Effector memory CD8-positive, alpha-beta T cell (primary cell): ENCODE measurements at regions not wholly inside any gene's neighbourhood (a gene's known extent, or its start where the extent isn't known, plus 50 kb on each side); places are given as distances from the start of the nearest gene placed in this dataset.
"Not testable (repeated sequence)": the region's sequence is repeated elsewhere in the genome, so short reads cannot be mapped to it uniquely, and the experiment has no call there.

ENCODE experiments used
- ATAC-seq: fragments of 150-1000 bp; cut with Tn5 transposase; replicated peaks from 2 replicates; pipeline ENCODE4 v1.10.0; 2021; ENCODE audit warnings: mild to moderate bottlenecking, moderate library complexity
- DNase-seq, 3 experiments: peaks; one replicate each; pipeline ENCODE4 v3.0.0; 2021
- H3K27ac Mint-ChIP-seq, 2 donors: one replicate each; pipeline ENCODE4 v1.8.0; 2022; ENCODE audit warnings: mild to moderate bottlenecking in 2 of 2, mixed read lengths in 2 of 2, moderate library complexity in 2 of 2
- H3K27me3 Mint-ChIP-seq, 2 donors: one replicate each; pipeline ENCODE4 v1.8.0; 2022; ENCODE audit warnings: mixed read lengths in 2 of 2
- H3K36me3 Mint-ChIP-seq: one replicate; pipeline ENCODE4 v1.8.0; 2022; ENCODE audit warnings: mild to moderate bottlenecking, moderate library complexity, mixed read lengths; ENCODE audit not compliant: insufficient read depth
- H3K4me1 Mint-ChIP-seq, 2 donors: one replicate each; pipeline ENCODE4 v1.8.0; 2022; ENCODE audit warnings: low read depth in 2 of 2, mixed read lengths in 2 of 2
- H3K4me3 Mint-ChIP-seq, 2 donors: one replicate each; pipeline ENCODE4 v1.8.0; 2022; ENCODE audit warnings: mild to moderate bottlenecking in 2 of 2, mixed read lengths in 2 of 2, moderate library complexity in 2 of 2
- H3K9me3 Mint-ChIP-seq, 2 donors: one replicate each; pipeline ENCODE4 v1.8.0; 2022; ENCODE audit warnings: mixed read lengths in 2 of 2

DNA sequence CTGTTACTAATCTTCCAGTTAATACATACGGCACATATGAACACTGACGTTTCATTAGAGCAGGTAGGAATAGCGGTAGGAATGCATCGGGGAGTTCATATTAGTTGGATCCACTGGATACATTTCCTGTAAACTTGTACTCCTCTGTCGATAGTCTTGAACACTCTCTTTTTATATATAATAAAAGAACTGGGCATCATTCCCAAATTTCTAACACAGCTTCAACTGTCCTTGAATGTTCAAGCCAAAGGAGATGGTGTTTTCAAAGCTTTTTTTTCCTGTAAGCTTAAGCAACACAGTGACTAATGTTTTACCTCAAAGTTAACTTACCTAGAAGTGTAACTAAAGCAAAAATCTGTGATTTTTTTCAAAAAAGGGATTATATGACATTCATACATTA lies 195.3 kb downstream of the UTRN start:
- Mint-ChIP-seq H3K36me3 (peaks cover 79% of the 10 kb centered on the region), H3K9me3 (no peaks in the 10 kb centered on the region)

DNA sequence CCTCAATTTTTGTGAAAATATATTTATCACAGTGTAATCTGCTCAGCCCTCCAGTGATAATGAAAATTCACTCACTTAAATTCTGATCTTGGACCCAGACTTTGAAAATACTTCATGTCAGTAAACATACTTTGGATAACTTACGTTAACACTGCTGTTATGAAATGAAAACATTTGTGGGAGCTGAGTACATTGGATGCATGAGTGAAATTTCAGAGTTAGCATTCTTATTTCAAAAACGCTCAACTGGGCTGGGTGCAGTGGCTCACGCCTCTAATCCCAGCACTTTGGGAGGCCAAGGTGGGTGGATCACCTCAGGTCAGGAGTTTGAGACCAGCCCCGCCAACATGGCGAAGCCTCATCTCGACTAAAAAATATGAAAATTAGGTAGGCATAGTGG lies 196.4 kb downstream of the UTRN start:
- peak overlapping the region; percentile 62 to 79 for H3K27ac Mint-ChIP-seq
- peaks cover 79% of the 10 kb centered on the region for H3K36me3 Mint-ChIP-seq
- H3K4me3 Mint-ChIP-seq, result no peak overlapping the region

More for the DNA sequence above, 195.3 kb downstream of the UTRN start:
- no peak for DNase-seq
- Mint-ChIP-seq H3K4me3 (no peak overlapping the region), H3K4me1 (peaks cover 6 to 31% of the 10 kb centered on the region in 2 donors), H3K27ac (no peak overlapping the region), H3K27me3 (no peaks in the 10 kb centered on the region)
- ATAC-seq, result no peak

DNA sequence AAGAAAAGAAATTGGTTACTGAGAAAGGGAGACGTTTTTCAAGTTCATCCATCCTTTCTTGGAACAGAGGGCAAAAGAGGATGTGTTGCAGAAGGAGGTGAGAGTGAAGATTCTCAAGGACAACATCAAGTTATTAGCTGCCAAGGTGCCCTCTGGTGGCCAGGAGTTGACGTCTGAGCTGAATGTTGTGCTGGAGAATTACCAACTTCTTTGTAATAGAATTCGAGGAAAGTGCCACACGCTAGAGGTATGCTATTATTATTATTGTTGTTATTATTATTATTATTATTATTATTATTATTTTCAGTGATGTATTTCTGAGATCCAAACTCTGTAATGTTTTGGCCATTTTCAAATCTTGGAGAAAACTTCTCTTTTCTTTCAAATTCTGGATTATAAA lies 197.0 kb downstream of the UTRN start:
- H3K4me1 Mint-ChIP-seq, result peaks cover 6 to 24% of the 10 kb centered on the region in 2 donors

More for the DNA sequence above, 196.4 kb downstream of the UTRN start:
- Mint-ChIP-seq H3K27me3 (no peaks in the 10 kb centered on the region), H3K9me3 (no peaks in the 10 kb centered on the region), H3K4me1 (peaks cover 6 to 26% of the 10 kb centered on the region in 2 donors)
- DNase-seq, result no peak
- peak; percentile 21 for ATAC-seq

DNA sequence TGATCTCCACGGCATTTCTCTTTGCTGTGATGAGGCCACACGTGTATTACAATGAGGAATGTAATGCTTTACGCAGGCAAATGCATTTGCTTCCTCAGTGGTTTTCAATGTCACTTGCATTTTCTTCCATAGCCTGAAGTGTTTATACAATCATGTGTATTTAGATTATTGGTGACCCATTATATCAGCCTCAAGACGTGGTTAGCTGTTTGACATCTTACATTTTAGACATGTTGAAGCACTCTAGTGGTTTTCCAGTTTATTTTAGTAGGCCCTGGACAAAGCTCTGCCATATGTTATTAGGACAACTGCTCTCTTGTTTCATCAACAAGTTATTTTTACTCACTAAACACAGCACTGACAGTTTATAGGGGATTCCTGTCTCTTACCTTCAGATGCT lies 200.4 kb downstream of the UTRN start:
- peak overlapping the region in 1 of 2 donors; percentile 44 for H3K27ac Mint-ChIP-seq
- ATAC-seq (no peak), DNase-seq (no peak)
- H3K4me1 Mint-ChIP-seq, result peaks cover 6 to 18% of the 10 kb centered on the region in 2 donors
- H3K27me3 Mint-ChIP-seq, result no peaks in the 10 kb centered on the region
- no peak overlapping the region for H3K4me3 Mint-ChIP-seq
- H3K36me3 Mint-ChIP-seq, result peaks cover 77% of the 10 kb centered on the region
- no peaks in the 10 kb centered on the region for H3K9me3 Mint-ChIP-seq

More for the DNA sequence above, 197.0 kb downstream of the UTRN start:
- Mint-ChIP-seq H3K9me3 (no peaks in the 10 kb centered on the region), H3K4me3 (no peak overlapping the region), H3K27me3 (no peaks in the 10 kb centered on the region), H3K36me3 (peaks cover 78% of the 10 kb centered on the region), H3K27ac (peak overlapping the region; percentile 62 to 79)
- ATAC-seq, result peak; percentile 84
- peak; percentile 54 to 68 (median 58) for DNase-seq

DNA sequence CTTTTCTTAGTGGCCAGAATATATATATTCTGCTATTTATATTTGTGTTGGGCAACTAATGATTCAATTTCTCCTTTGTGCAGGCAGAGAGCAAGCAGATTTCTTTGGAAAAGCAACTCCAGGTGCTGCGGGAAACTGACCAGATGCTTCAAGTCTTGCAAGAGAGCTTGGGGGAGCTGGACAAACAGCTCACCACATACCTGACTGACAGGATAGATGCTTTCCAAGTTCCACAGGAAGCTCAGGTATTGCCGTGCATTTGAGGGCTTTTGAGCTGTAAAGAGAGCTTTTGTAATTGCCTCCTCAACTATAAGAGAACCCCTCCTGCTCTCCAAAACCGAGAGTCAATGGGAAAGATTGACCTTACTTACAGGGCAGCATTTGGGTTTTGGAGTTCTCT lies 203.5 kb downstream of the UTRN start:
- Mint-ChIP-seq H3K27me3 (no peaks in the 10 kb centered on the region), H3K36me3 (peaks cover 87% of the 10 kb centered on the region)

DNA sequence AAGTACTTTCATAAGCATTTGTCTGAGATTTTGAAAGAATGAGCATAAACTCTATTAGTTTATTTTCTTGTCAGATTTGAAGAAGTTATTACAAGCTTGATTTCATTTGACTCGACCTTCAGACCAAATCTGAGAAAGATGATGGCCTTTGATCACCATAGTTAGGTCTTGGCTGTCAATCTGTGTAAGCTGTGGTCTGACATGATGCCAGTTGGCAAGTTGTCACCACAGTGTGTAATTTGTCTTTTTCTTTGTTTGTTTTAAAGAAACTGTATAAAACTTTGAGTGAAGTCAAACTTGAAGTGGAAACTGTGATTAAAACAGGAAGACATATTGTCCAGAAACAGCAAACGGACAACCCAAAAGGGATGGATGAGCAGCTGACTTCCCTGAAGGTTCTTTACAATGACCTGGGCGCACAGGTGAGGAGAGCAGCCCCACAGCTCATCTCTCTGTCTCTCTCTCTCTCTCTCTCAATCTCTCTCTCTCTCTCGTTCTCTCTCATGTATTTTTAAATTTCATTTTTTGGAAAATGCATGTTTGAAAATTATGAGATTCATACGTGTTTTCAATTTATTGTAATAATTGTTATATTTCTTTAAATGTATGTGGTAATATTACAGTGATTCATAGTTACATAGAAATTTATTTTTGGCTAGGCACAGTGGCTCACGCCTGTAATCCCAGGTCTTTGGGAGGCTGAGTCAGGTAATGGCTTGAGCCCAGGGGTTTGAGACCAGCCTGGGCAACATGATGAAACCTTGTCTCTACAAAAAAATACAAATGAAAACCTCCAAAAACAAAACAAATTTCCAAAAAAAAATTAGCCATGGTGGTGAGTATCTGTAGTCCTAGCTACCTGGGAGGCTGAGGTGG lies 208.1 kb downstream of the UTRN start:
- Mint-ChIP-seq H3K27ac (peak overlapping the region in 1 of 2 donors; percentile 65), H3K27me3 (no peaks in the 10 kb centered on the region), H3K36me3 (peaks cover 70% of the 10 kb centered on the region), H3K4me1 (peaks cover 10 to 12% of the 10 kb centered on the region in 2 donors), H3K9me3 (no peaks in the 10 kb centered on the region), H3K4me3 (no peak overlapping the region)
- ATAC-seq (no peak), DNase-seq (no peak)

More for the DNA sequence above, 203.5 kb downstream of the UTRN start:
- Mint-ChIP-seq H3K4me3 (no peak overlapping the region), H3K27ac (no peak overlapping the region), H3K9me3 (no peaks in the 10 kb centered on the region), H3K4me1 (peaks cover 0 to 4% of the 10 kb centered on the region in 2 donors)
- ATAC-seq (no peak), DNase-seq (no peak)

DNA sequence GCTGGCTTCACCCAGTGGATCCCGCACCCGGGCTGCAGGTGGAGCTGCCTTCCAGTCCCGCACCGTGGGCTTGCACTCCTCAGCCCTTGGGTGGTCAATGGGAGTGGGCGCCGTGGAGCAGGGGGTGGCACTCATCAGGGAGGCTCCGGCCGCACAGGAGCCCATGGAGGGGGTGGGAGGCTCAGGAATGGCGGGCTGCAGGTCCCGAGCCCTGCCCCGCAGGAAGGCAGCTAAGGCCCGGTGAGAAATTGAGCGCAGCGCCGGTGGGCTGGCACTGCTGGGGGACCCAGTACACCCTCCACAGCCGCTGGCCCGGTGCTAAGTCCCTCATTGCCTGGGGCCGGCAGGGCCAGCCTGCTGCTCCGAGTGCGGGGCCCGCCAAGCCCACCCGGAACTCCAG lies 209.9 kb downstream of the UTRN start:
- not testable (repeated sequence) for H3K4me3 Mint-ChIP-seq, H3K27me3 Mint-ChIP-seq, H3K27ac Mint-ChIP-seq, H3K9me3 Mint-ChIP-seq, ATAC-seq, DNase-seq
- peaks cover 70% of the 10 kb centered on the region for H3K36me3 Mint-ChIP-seq
- peaks cover 15 to 18% of the 10 kb centered on the region in 2 donors for H3K4me1 Mint-ChIP-seq

DNA sequence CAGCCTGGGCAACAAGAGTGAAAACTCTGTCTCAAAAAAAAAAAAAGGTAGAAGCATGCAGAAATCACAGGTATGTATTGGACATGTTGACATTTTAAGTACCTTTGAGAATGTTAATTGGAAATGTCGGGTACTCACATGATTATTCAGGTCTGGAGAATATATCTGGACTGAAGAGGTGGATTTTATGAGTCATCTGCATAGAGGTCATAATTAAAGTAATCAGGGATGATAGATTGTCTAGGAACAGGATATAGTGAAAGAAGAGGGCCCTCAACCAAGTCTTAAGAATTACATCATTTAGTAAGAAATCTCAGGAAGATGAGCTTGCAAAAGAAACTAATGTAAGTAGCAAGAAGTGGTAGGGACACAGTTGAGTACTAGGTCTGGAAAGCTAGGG lies 212.5 kb downstream of the UTRN start:
- no peak overlapping the region for H3K4me3 Mint-ChIP-seq
- H3K9me3 Mint-ChIP-seq, result no peaks in the 10 kb centered on the region
- ATAC-seq (no peak), DNase-seq (no peak)
- H3K36me3 Mint-ChIP-seq, result peaks cover 61% of the 10 kb centered on the region
- H3K27me3 Mint-ChIP-seq, result no peaks in the 10 kb centered on the region
- peak overlapping the region; percentile 11 to 22 for H3K27ac Mint-ChIP-seq
- H3K4me1 Mint-ChIP-seq, result peaks cover 19 to 31% of the 10 kb centered on the region in 2 donors

DNA sequence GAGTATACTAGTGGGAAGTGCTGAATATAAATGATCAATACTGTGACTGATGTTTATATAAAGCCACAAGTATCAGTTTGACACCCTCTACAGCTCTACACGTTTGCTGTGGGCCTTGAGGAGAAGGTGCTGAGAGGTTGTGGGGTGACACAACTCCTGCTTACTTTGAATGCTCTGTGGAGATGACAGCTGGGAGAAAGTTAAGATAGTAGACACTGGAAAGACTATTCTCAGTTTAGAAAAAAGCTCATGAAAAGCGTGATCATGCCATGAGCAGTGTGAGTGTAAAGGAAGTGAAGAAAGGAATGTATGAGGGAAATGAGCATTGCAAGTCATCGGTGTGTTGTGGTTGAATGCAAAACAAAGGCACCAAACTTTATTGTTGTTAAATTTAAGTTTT lies 215.8 kb downstream of the UTRN start:
- DNase-seq (no peak), ATAC-seq (peak; percentile 41)
- Mint-ChIP-seq H3K27me3 (no peaks in the 10 kb centered on the region), H3K4me1 (peaks cover 38 to 64% of the 10 kb centered on the region in 2 donors), H3K9me3 (peaks cover 7 to 11% of the 10 kb centered on the region in 2 donors), H3K4me3 (peak overlapping the region in 1 of 2 donors; percentile 4), H3K27ac (no peak overlapping the region), H3K36me3 (peaks cover 46% of the 10 kb centered on the region)

DNA sequence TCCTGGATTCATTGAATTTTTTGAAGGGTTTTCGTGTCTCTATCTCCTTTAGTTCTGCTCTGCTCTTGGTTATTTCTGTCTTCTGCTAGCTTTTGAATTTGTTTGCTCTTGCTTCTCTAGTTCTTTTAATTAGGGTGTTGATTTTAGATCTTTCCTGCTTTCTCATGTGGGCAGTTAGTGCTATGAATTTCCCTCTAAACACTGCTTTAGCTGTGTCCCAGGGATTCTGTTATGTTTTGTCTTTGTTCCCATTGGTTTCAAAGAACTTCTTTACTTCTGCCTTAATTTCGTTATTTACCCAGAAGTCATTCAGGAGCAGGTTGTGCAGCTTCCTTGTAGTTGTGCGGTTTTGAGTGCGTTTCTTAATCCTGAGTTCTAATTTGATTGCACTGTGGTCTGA lies 220.1 kb downstream of the UTRN start:
- ATAC-seq, result not testable (repeated sequence)
- peaks cover 35 to 67% of the 10 kb centered on the region in 2 donors for H3K4me1 Mint-ChIP-seq
- H3K4me3 Mint-ChIP-seq, result peak overlapping the region in 1 of 2 donors; percentile 11

DNA sequence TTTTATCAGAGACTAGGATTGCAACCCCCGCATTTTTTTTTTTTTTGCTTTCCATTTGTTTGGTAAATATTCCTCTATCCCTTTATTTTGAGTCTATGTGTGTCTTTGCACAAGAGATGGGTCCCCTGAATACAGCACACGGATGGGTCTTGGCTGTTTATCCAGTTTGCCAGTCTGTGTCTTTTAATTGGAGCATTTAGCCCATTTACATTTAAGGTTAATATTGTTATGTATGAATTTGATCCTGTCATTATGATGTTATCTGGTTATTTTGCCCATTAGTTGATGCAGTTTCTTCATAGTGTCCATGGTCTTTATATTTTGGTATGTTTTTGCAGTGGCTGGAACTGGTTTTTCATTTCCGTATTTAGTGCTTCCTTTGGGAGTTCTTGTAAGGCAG lies 220.9 kb downstream of the UTRN start:
- DNase-seq, H3K4me3 Mint-ChIP-seq, H3K27ac Mint-ChIP-seq, H3K27me3 Mint-ChIP-seq, ATAC-seq: not testable (repeated sequence)
- peaks cover 31 to 59% of the 10 kb centered on the region in 2 donors for H3K4me1 Mint-ChIP-seq
- H3K36me3 Mint-ChIP-seq, result peaks cover 32% of the 10 kb centered on the region
- peaks cover 7 to 15% of the 10 kb centered on the region in 2 donors for H3K9me3 Mint-ChIP-seq

More for the DNA sequence above, 220.1 kb downstream of the UTRN start:
- not testable (repeated sequence) for H3K27ac Mint-ChIP-seq, DNase-seq, H3K27me3 Mint-ChIP-seq
- peaks cover 32% of the 10 kb centered on the region for H3K36me3 Mint-ChIP-seq
- H3K9me3 Mint-ChIP-seq, result peaks cover 7 to 15% of the 10 kb centered on the region in 2 donors

DNA sequence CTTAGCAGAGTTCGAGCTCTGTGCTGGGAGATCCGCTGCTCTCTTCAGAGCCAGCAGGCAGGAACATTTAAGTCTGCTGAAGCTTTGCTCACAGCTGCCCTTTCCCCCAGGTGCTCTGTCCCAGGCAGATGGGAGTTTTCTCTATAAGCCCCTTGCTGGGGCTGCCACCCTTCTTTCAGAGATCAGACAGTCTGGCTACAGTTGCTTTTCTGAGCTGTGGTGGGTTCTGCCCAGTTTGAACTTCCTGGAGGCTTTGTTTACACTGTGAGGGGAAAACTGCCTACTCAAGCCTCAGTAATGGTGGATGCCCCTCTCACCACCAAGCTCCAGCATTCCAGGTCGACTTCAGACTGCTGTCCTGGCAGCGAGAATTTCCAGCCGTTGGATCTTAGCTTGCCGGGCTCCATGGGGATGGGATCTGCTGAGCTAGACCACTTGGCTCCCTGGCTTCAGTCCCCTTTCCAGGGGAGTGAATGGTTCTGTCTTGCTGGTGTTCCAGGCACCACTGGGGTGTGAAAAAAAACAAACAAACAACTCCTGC lies 222.7 kb downstream of the UTRN start:
- H3K4me3 Mint-ChIP-seq, H3K27ac Mint-ChIP-seq, DNase-seq, ATAC-seq, H3K27me3 Mint-ChIP-seq: not testable (repeated sequence)
- peaks cover 29% of the 10 kb centered on the region for H3K36me3 Mint-ChIP-seq
- peaks cover 30 to 53% of the 10 kb centered on the region in 2 donors for H3K4me1 Mint-ChIP-seq
- peaks cover 7 to 15% of the 10 kb centered on the region in 2 donors for H3K9me3 Mint-ChIP-seq

DNA sequence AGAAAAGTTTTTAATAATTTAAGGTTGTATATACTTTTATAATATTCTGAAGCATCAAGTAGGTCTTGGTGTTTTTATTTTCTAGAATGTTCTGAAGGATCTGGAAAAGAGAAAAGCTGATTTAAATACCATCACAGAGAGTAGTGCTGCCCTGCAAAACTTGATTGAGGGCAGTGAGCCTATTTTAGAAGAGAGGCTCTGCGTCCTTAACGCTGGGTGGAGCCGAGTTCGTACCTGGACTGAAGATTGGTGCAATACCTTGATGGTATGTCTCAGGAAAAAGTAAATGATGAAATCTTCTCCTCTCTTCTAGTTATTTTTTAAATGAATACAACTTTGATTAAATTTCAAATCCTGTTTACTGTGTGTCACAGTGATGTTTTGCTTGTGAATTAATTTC lies 225.7 kb downstream of the UTRN start:
- ATAC-seq (no peak), DNase-seq (no peak)
- H3K4me1 Mint-ChIP-seq, result peaks cover 12 to 23% of the 10 kb centered on the region in 2 donors
- peaks cover 0 to 4% of the 10 kb centered on the region in 2 donors for H3K9me3 Mint-ChIP-seq
- peak overlapping the region in 1 of 2 donors; percentile 53 for H3K27ac Mint-ChIP-seq
- H3K4me3 Mint-ChIP-seq, result no peak overlapping the region
- no peaks in the 10 kb centered on the region for H3K27me3 Mint-ChIP-seq
- H3K36me3 Mint-ChIP-seq, result peaks cover 55% of the 10 kb centered on the region
